Upper lobe of right lung (tissue), 1 donor: ENCODE measurements at regions not wholly inside any gene's neighbourhood (a gene's known extent, or its start where the extent isn't known, plus 50 kb on each side); places are given as distances from the start of the nearest gene placed in this dataset.

ENCODE experiments used
- ATAC-seq: fragments of 200-7000 bp; cut with Tn5 transposase; one replicate; pipeline ENCODE4 v1.9.1; 2020; ENCODE audit warnings: mild to moderate bottlenecking, moderate library complexity
- DNase-seq: peaks from one replicate; pipeline ENCODE4 v3.0.0-alpha.2; 2020
- H3K27ac ChIP-seq: fragments of 200-600 bp; one replicate; pipeline ENCODE4 v1.8.0; 2022
- H3K27me3 ChIP-seq: fragments of 200-600 bp; one replicate; pipeline ENCODE4 v1.8.0; 2022; ENCODE audit warnings: mild to moderate bottlenecking
- H3K36me3 ChIP-seq: fragments of 200-600 bp; one replicate; pipeline ENCODE4 v1.8.0; 2022
- H3K4me1 ChIP-seq: fragments of 200-600 bp; one replicate; pipeline ENCODE4 v1.8.0; 2022
- H3K4me3 ChIP-seq: fragments of 200-600 bp; one replicate; pipeline ENCODE4 v1.8.0; 2022; ENCODE audit warnings: mild to moderate bottlenecking
- H3K9me3 ChIP-seq: fragments of 200-600 bp; one replicate; pipeline ENCODE4 v1.8.0; 2022
- CTCF ChIP-seq: fragments of 200-600 bp; IDR thresholded peaks from one replicate; pipeline ENCODE4 v1.8.0; 2022; ENCODE audit warnings: antibody characterized with exemption
- intact Hi-C: fragments of 100-400 bp; cut with DNase I; formaldehyde crosslinking; loops from one replicate; pipeline ENCODE4 v1.11.0; 2022
- donor health status: DM: no; HTN: yes; CAD: no; lungs with severe emphysema.

- Histone ChIP-seq H3K4me1 (no peaks in the 10 kb centered on the region), H3K9me3 (no peaks in the 10 kb centered on the region), H3K36me3 (no peaks in the 10 kb centered on the region), H3K4me3 (no peak overlapping the region), H3K27ac (no peak overlapping the region), H3K27me3 (no peaks in the 10 kb centered on the region)
- TF ChIP-seq CTCF, result no peak
- no peak for ATAC-seq
- no peak for DNase-seq
- intact Hi-C loops, result no loop called here
These were observed 258.8 kb upstream of the SATB1 start for GRCh38 chr3:18683900-18684299.

GRCh38 chr3:18681818-18682345 is 256.7 kb upstream of the SATB1 start:
- no peak for ATAC-seq
- TF ChIP-seq CTCF, result no peak

GRCh38 chr3:18680758-18681157 is 255.6 kb upstream of the SATB1 start:
- ATAC-seq (no peak), DNase-seq (no peak)
- no peak overlapping the region for H3K27ac ChIP-seq

More at GRCh38 chr3:18681818-18682345, 256.7 kb upstream of the SATB1 start:
- no peak for DNase-seq
- H3K27ac ChIP-seq, result no peak overlapping the region
- no peaks in the 10 kb centered on the region for H3K36me3 ChIP-seq
- no peak overlapping the region for H3K4me3 ChIP-seq
- intact Hi-C loops, result no loop called here
- H3K4me1 ChIP-seq, result no peaks in the 10 kb centered on the region
- no peaks in the 10 kb centered on the region for H3K9me3 ChIP-seq
- H3K27me3 ChIP-seq, result no peaks in the 10 kb centered on the region

GRCh38 chr3:18679238-18679637 is 254.1 kb upstream of the SATB1 start:
- TF ChIP-seq CTCF, result no peak

More at GRCh38 chr3:18680758-18681157, 255.6 kb upstream of the SATB1 start:
- Histone ChIP-seq H3K4me1 (no peaks in the 10 kb centered on the region), H3K4me3 (no peak overlapping the region), H3K36me3 (no peaks in the 10 kb centered on the region), H3K27me3 (no peaks in the 10 kb centered on the region), H3K9me3 (no peaks in the 10 kb centered on the region)
- intact Hi-C loops, result no loop called here
- TF ChIP-seq CTCF, result no peak

GRCh38 chr3:18675197-18675596 is 250.1 kb upstream of the SATB1 start:
- ATAC-seq, result no peak
- no peak for TF ChIP-seq CTCF
- intact Hi-C loops, result no loop called here
- H3K4me1 ChIP-seq, result no peaks in the 10 kb centered on the region
- no peak overlapping the region for H3K4me3 ChIP-seq
- H3K27ac ChIP-seq, result no peak overlapping the region
- no peaks in the 10 kb centered on the region for H3K9me3 ChIP-seq
- H3K36me3 ChIP-seq, result no peaks in the 10 kb centered on the region
- no peak for DNase-seq
- no peaks in the 10 kb centered on the region for H3K27me3 ChIP-seq

More at GRCh38 chr3:18679238-18679637, 254.1 kb upstream of the SATB1 start:
- H3K4me1 ChIP-seq, result no peaks in the 10 kb centered on the region
- no peak overlapping the region for H3K27ac ChIP-seq
- DNase-seq (no peak), ATAC-seq (no peak)
- H3K27me3 ChIP-seq, result no peaks in the 10 kb centered on the region
- H3K9me3 ChIP-seq, result no peaks in the 10 kb centered on the region
- no peaks in the 10 kb centered on the region for H3K36me3 ChIP-seq
- intact Hi-C loops, result no loop called here
- H3K4me3 ChIP-seq, result no peak overlapping the region

- intact Hi-C loops, result no loop called here
- H3K27me3 ChIP-seq, result no peaks in the 10 kb centered on the region
- DNase-seq (no peak), ATAC-seq (no peak)
- no peaks in the 10 kb centered on the region for H3K9me3 ChIP-seq
- H3K36me3 ChIP-seq, result no peaks in the 10 kb centered on the region
- H3K27ac ChIP-seq, result no peak overlapping the region
- H3K4me3 ChIP-seq, result no peak overlapping the region
- H3K4me1 ChIP-seq, result no peaks in the 10 kb centered on the region
- no peak for TF ChIP-seq CTCF
These were observed 247.4 kb upstream of the SATB1 start for GRCh38 chr3:18672561-18672960.
